Ishikawa (cell line): ENCODE measurements at regions not wholly inside any gene's neighbourhood (a gene's known extent, or its start where the extent isn't known, plus 50 kb on each side); places are given as distances from the start of the nearest gene placed in this dataset.

ENCODE experiments used
- EP300 ChIP-seq: IDR thresholded peaks from 2 replicates; pipeline ENCODE4 v1.6.1; 2012; ENCODE audit warnings: borderline replicate concordance
- RAD21 ChIP-seq: IDR thresholded peaks from 2 replicates; pipeline ENCODE4 v1.6.1; 2012; ENCODE audit warnings: low read depth
- YY1 ChIP-seq: IDR thresholded peaks from 2 replicates; pipeline ENCODE4 v1.6.1; 2012; ENCODE audit warnings: low read depth
- TF ChIP-seq, protein P1 (sequence below): IDR thresholded peaks from 2 replicates; pipeline ENCODE4 v1.6.1; 2012
- TF ChIP-seq, protein P2 (sequence below): IDR thresholded peaks from 2 replicates; pipeline ENCODE4 v1.6.1; 2012; ENCODE audit warnings: low read depth, mild to moderate bottlenecking

DNA sequence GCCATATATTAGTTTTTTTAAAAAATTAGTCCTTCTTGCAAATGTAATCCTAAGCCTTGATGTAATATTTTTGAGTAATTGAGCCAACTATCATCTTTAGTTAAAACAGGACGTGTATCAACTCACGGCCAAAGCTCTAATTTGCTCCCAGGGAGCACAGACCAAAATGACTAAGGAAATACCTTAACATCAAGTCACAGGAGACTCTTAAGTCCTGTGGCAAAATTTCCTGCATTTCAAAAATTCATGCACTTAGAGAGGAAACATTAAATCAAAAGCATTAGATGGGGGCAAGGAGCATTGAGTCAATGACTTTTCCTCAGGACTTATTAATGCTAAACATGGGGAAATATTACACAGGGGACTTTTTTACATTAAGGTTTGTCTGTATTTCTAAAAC lies 276.0 kb downstream of the MFSD1 start:
- TF ChIP-seq YY1: no peak
- no peak for TF ChIP-seq EP300
- TF ChIP-seq, protein P1, sequence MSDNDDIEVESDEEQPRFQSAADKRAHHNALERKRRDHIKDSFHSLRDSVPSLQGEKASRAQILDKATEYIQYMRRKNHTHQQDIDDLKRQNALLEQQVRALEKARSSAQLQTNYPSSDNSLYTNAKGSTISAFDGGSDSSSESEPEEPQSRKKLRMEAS: no peak
- TF ChIP-seq RAD21: no peak
- TF ChIP-seq, protein P2, sequence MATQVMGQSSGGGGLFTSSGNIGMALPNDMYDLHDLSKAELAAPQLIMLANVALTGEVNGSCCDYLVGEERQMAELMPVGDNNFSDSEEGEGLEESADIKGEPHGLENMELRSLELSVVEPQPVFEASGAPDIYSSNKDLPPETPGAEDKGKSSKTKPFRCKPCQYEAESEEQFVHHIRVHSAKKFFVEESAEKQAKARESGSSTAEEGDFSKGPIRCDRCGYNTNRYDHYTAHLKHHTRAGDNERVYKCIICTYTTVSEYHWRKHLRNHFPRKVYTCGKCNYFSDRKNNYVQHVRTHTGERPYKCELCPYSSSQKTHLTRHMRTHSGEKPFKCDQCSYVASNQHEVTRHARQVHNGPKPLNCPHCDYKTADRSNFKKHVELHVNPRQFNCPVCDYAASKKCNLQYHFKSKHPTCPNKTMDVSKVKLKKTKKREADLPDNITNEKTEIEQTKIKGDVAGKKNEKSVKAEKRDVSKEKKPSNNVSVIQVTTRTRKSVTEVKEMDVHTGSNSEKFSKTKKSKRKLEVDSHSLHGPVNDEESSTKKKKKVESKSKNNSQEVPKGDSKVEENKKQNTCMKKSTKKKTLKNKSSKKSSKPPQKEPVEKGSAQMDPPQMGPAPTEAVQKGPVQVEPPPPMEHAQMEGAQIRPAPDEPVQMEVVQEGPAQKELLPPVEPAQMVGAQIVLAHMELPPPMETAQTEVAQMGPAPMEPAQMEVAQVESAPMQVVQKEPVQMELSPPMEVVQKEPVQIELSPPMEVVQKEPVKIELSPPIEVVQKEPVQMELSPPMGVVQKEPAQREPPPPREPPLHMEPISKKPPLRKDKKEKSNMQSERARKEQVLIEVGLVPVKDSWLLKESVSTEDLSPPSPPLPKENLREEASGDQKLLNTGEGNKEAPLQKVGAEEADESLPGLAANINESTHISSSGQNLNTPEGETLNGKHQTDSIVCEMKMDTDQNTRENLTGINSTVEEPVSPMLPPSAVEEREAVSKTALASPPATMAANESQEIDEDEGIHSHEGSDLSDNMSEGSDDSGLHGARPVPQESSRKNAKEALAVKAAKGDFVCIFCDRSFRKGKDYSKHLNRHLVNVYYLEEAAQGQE: no peak
